Stimulated activated naive CD8-positive, alpha-beta T cell treated with anti-CD3 and anti-CD28 coated beads, Interleukin-15, Interleukin-2, amounts not matched to agents 100 ng/mL and 50 ng/mL, for 24 hours (primary cell): ENCODE measurements at regions not wholly inside any gene's neighbourhood (a gene's known extent, or its start where the extent isn't known, plus 50 kb on each side); places are given as distances from the start of the nearest gene placed in this dataset.

Source experiments
- H3K27ac Mint-ChIP-seq: one replicate; pipeline ENCODE4 v1.8.0; 2021; ENCODE audit warnings: mild to moderate bottlenecking, mixed read lengths
- H3K27me3 Mint-ChIP-seq: one replicate; pipeline ENCODE4 v1.8.0; 2021; ENCODE audit warnings: mixed read lengths
- H3K36me3 Mint-ChIP-seq: one replicate; pipeline ENCODE4 v1.8.0; 2021; ENCODE audit warnings: low read depth, mixed read lengths
- H3K4me1 Mint-ChIP-seq: one replicate; pipeline ENCODE4 v1.8.0; 2021; ENCODE audit warnings: low read depth, mixed read lengths
- H3K4me3 Mint-ChIP-seq: one replicate; pipeline ENCODE4 v1.8.0; 2021; ENCODE audit warnings: mild to moderate bottlenecking, mixed read lengths
- H3K9me3 Mint-ChIP-seq: one replicate; pipeline ENCODE4 v1.8.0; 2021; ENCODE audit warnings: mixed read lengths

DNA sequence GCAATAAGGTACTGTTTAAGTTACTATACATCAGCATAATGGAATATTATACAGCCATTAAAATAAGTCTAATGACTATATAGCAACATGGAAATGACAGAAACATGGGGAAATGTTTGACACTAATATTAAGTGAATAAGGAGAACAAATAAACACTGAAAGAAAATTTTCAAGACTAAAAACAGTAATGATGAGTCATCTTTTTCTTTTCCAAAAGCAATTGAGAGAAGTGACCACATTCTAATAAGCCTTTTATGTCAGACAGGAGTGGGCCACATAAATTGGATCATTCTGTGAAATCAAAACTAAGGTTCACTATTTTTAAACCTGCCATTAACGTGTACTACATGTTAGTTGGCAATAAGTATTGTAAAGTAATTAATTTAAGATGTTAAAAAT lies 187.5 kb downstream of the AHR start:
- H3K27me3 Mint-ChIP-seq = no peaks in the 10 kb centered on the region
- no peak overlapping the region for H3K4me3 Mint-ChIP-seq

DNA sequence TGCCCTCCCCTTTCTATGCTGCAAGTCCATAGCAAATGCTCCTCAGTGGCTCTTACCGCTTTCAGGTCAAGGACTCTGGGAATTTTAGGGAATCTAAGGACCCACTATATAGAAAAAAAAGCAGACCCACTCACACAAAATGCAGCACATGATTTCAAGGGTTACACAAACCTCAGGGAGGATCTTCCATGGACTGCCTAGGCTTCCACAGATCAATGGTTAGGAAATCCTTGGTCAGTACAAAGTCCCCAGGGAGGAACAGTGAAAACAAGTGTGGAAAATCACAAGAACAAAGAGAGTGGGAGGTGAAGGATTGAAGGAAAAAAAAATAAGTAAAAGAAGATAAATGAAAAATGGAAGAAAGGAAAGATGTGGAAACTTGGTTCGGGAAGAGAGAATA lies 188.4 kb downstream of the AHR start:
- H3K36me3 Mint-ChIP-seq = no peaks in the 10 kb centered on the region
- peaks cover 7% of the 10 kb centered on the region for H3K9me3 Mint-ChIP-seq
- H3K4me3 Mint-ChIP-seq = no peak overlapping the region
- no peaks in the 10 kb centered on the region for H3K4me1 Mint-ChIP-seq
- H3K27me3 Mint-ChIP-seq = no peaks in the 10 kb centered on the region
- no peak overlapping the region for H3K27ac Mint-ChIP-seq

More for the DNA sequence above, 187.5 kb downstream of the AHR start:
- H3K9me3 Mint-ChIP-seq = peaks cover 7% of the 10 kb centered on the region
- no peaks in the 10 kb centered on the region for H3K36me3 Mint-ChIP-seq
- no peak overlapping the region for H3K27ac Mint-ChIP-seq
- no peaks in the 10 kb centered on the region for H3K4me1 Mint-ChIP-seq

DNA sequence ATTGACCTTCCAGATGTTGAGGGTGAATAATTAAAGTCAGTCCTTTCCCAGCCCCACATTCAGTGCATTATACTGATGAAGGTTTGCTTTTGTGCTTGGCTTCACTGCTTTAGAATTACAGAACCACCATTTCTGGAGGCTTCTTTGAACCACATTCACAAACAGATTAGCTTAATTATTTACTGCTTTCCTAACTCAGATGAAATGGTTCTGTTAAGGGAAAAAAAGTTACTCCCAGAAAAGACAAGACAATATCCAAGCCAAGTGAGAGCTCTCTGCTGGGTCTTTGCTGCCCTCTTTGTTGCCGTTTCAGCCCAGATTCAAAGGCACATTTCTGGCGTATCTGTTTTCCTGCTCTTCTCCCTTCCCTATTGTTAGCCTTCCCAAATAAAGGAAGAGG lies 188.9 kb downstream of the AHR start:
- Mint-ChIP-seq H3K4me1 (no peaks in the 10 kb centered on the region), H3K27ac (no peak overlapping the region), H3K4me3 (no peak overlapping the region), H3K36me3 (no peaks in the 10 kb centered on the region), H3K27me3 (no peaks in the 10 kb centered on the region), H3K9me3 (peaks cover 7% of the 10 kb centered on the region)

DNA sequence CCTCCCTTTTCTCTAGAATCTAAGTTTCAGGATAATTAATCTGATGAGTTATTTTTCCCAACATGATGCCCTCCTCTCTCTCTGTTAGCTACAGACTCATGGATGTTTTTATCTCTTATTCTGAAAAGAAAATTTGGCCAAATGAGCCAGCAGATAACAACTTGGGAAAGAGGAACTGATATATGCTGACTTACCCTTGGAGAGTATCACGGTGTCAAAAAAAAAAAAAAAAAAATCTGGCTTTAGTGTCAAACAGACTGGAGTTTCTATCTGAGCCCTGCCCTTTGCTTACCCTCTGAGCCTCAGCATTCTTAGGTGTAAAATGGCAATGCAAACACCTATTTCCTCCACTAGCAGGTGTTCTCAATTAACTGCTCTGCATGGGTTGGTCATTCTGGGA lies 190.4 kb downstream of the AHR start:
- Mint-ChIP-seq H3K27ac (no peak overlapping the region), H3K4me3 (no peak overlapping the region), H3K9me3 (peaks cover 7% of the 10 kb centered on the region), H3K27me3 (no peaks in the 10 kb centered on the region), H3K4me1 (no peaks in the 10 kb centered on the region), H3K36me3 (no peaks in the 10 kb centered on the region)

DNA sequence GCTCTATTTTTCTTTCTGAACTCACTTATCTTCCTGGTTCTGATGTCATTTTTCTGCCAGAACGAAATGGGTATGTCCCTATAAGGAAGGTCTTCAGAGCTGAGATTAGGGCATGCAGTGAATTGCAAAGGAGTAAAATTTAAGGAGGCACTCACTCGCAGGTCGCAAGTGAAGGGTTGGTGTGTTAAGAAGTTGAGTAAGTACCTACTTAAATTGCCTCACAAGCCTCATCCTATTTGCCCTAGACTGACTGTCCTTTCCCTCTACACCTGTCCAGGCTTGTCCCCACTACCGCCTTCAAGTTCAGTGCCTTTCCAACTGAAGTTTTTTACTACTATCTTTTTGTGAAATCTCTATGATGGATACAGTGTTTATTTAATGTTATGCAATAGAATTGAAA lies 191.5 kb downstream of the AHR start:
- H3K27ac Mint-ChIP-seq = no peak overlapping the region
- peaks cover 7% of the 10 kb centered on the region for H3K27me3 Mint-ChIP-seq
- no peaks in the 10 kb centered on the region for H3K36me3 Mint-ChIP-seq
- no peak overlapping the region for H3K4me3 Mint-ChIP-seq
- peaks cover 7% of the 10 kb centered on the region for H3K9me3 Mint-ChIP-seq
- no peaks in the 10 kb centered on the region for H3K4me1 Mint-ChIP-seq

DNA sequence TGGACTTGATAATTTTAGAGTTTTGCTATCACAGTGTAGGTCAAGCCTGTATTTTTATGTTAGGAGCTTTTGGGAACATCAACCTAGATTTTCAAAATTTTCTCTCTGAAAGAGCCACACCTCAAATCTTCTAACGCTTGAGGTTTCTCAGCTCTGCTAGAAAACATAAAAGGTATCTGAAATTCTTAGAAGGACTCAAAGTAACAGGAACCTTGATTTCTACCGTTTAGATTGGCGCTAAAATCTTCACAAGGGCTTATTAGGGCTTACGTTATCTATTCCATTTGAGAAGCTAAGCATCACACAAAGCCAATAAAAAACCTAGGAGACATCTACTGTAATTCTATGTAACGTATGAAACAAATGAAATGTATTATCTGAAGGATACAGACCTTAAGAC lies 192.4 kb downstream of the AHR start:
- Mint-ChIP-seq H3K27ac (no peak overlapping the region), H3K36me3 (no peaks in the 10 kb centered on the region), H3K4me1 (no peaks in the 10 kb centered on the region), H3K27me3 (peaks cover 7% of the 10 kb centered on the region), H3K9me3 (peaks cover under 1% of the 10 kb centered on the region), H3K4me3 (no peak overlapping the region)

DNA sequence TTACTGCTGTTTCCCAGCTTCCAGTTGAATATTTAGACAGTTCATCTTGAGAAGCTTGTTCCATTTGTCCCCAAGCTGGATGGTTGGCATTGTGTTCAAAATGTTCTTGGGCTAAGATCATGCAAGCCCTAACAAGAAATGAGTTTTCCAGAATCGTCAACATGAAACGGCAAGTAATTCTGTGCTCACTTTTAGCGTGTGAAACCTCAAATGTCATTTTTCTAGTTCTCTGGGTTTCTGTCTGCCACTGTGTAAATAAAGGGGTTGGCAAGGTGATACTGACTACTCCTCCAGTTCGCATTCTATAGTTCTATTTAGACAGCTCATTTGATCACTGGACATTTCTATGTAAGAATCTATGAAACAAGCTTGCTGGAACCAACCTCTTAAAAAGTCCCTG lies 194.0 kb downstream of the AHR start:
- no peaks in the 10 kb centered on the region for H3K36me3 Mint-ChIP-seq
- no peak overlapping the region for H3K4me3 Mint-ChIP-seq
- no peaks in the 10 kb centered on the region for H3K4me1 Mint-ChIP-seq
- H3K27me3 Mint-ChIP-seq = peaks cover 7% of the 10 kb centered on the region
- no peaks in the 10 kb centered on the region for H3K9me3 Mint-ChIP-seq
- no peak overlapping the region for H3K27ac Mint-ChIP-seq

DNA sequence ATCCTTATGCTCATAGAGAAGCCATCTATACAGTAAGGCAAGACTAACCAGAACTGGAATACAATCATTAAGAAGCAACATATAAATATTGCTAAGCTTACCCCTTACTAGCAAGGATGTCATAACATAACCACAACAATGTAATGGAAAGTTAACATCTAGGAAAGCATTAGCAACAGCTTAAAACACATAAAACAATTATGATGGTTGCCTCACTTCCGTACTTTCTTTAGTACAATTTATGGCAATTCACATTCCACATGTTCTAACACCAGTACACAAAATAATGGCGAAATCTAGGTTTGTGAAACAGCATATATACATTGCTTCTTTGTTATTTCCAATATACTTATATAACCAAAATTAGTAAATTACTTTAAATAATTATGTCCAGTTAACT lies 195.0 kb downstream of the AHR start:
- no peak overlapping the region for H3K4me3 Mint-ChIP-seq
- no peaks in the 10 kb centered on the region for H3K9me3 Mint-ChIP-seq
- H3K27ac Mint-ChIP-seq = no peak overlapping the region
- no peaks in the 10 kb centered on the region for H3K36me3 Mint-ChIP-seq
- H3K4me1 Mint-ChIP-seq = no peaks in the 10 kb centered on the region
- peaks cover 10% of the 10 kb centered on the region for H3K27me3 Mint-ChIP-seq

DNA sequence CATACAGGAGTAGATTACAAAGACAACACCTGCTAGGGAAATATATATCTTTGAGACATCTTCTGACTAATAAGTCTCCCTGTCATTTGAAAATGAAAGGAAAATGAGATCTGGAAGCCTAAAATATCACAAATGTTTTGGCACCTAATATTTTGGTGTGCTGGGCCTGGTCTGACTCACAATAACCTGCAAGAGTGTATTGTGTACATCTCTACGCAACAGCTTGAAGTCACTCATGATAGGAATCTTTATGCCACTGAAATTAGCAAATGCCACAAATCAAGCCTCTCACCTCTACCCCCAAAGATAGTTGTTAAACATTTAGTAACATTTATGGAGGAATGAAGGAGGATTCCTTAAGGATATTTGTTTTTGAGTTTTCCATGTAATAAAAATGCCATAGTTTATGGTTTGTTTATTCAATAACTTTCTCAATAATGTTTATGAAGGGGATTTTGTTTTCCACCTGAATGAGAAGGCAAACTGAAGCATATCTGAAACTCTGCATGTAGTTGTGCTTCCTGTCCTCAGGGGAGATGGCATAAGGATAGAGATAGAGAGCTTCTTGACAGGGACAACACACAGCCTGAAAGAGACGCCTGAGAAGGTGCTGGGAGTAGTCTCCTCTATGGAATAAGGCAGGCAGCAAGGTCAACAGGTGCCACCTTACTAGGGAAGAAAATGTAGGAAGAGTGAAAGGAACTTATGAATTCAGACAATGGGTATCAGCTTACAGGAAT lies 197.4 kb downstream of the AHR start:
- H3K27me3 Mint-ChIP-seq = peaks cover 10% of the 10 kb centered on the region
- H3K4me3 Mint-ChIP-seq = no peak overlapping the region
- H3K4me1 Mint-ChIP-seq = no peaks in the 10 kb centered on the region
- no peaks in the 10 kb centered on the region for H3K36me3 Mint-ChIP-seq
- H3K27ac Mint-ChIP-seq = no peak overlapping the region
- H3K9me3 Mint-ChIP-seq = no peaks in the 10 kb centered on the region

DNA sequence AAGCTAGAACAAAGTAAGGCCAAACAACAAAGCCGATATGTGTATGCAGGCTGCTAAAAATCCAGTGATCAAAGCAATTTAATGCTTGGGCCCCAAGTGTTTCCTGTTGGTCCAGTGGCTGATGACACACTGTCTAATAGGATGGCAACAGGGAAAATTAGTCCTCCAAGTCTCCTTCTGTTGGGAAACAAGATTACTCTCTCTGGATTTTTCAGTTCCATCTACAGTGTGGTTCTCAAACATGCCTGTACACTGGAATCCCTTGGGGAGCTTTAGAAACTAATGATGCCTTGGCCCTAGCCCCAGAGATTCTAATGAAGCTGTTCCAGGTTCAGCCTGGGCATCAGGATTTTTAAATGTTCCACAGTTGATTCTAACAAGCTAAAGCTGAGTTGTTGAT lies 198.7 kb downstream of the AHR start:
- Mint-ChIP-seq H3K36me3 (no peaks in the 10 kb centered on the region), H3K4me3 (no peak overlapping the region), H3K27ac (no peak overlapping the region), H3K27me3 (peaks cover 10% of the 10 kb centered on the region), H3K9me3 (no peaks in the 10 kb centered on the region), H3K4me1 (no peaks in the 10 kb centered on the region)

DNA sequence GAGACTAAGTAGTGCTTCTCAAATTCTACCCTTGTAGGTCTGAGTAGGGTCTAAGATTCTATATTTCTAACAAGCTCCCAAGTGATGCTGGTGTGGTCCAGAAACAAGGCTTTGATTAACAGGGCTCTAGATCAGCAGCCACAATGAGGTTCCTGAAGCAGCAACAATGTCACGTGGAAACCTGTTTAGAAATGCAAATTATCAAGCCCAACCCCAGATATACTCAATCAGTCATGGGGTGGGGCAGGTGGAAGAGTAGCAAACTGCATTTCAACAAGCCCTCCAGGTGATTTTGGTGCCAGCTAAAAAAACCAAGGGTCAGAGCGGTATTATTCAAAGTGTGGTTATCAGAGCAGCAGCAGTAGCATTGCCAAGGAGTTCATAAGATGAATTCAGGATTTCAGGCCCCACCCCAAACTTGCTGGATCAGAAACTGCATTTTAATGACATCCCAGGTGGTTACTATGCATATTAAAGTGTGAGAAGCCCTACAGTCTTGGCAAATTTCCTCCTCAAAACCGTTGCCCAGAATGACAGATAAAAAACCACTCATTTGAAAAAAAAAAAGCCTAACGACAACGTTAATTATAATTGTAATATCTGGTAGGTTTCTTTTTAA lies 199.2 kb downstream of the AHR start:
- Mint-ChIP-seq H3K4me3 (no peak overlapping the region), H3K27me3 (peaks cover 10% of the 10 kb centered on the region), H3K4me1 (no peaks in the 10 kb centered on the region), H3K27ac (no peak overlapping the region), H3K36me3 (no peaks in the 10 kb centered on the region), H3K9me3 (no peaks in the 10 kb centered on the region)

DNA sequence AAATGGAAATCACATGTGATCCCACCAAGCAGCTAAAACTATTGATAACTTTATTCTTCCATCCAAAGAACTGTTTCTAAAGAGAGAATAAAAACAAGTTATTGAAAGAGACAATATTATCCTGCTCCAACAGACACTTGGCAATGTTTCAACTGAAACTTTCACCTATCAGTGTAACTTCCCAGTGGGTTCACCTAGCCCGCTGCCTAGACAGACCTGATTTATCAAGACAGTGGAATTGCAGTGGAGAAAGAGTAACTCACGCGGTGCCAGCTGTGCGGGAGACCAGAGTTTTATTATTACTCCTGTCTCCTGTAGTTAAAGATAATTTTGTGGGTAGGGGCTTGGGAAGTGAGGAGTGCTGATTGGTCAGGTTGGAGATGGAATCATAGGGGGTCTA lies 199.8 kb downstream of the AHR start:
- H3K9me3 Mint-ChIP-seq = no peaks in the 10 kb centered on the region
- no peak overlapping the region for H3K27ac Mint-ChIP-seq
- no peaks in the 10 kb centered on the region for H3K36me3 Mint-ChIP-seq
- H3K4me1 Mint-ChIP-seq = no peaks in the 10 kb centered on the region
- H3K4me3 Mint-ChIP-seq = no peak overlapping the region
- H3K27me3 Mint-ChIP-seq = peaks cover 10% of the 10 kb centered on the region

DNA sequence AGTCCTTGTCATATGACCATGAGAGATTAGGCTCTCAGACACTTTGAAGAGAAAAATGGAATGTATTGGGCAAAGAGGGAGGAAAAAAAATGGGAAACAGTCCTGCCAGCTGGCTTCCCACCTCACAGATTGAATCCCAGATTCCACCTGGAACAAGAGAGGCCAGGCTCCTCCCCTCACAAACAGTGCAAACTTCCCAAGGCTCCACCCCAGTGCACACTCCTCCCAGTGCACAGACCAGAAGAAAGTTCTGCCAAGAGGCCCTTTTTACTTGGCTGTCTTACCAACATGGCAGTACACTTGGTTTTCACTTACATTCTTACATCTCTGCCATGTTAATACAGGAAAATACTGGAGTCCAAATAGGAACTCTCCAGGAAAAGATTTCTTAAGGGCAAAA lies 202.3 kb downstream of the AHR start:
- peaks cover 3% of the 10 kb centered on the region for H3K27me3 Mint-ChIP-seq
- no peaks in the 10 kb centered on the region for H3K36me3 Mint-ChIP-seq
- H3K27ac Mint-ChIP-seq = no peak overlapping the region
- no peaks in the 10 kb centered on the region for H3K4me1 Mint-ChIP-seq
- H3K9me3 Mint-ChIP-seq = no peaks in the 10 kb centered on the region
- no peak overlapping the region for H3K4me3 Mint-ChIP-seq

DNA sequence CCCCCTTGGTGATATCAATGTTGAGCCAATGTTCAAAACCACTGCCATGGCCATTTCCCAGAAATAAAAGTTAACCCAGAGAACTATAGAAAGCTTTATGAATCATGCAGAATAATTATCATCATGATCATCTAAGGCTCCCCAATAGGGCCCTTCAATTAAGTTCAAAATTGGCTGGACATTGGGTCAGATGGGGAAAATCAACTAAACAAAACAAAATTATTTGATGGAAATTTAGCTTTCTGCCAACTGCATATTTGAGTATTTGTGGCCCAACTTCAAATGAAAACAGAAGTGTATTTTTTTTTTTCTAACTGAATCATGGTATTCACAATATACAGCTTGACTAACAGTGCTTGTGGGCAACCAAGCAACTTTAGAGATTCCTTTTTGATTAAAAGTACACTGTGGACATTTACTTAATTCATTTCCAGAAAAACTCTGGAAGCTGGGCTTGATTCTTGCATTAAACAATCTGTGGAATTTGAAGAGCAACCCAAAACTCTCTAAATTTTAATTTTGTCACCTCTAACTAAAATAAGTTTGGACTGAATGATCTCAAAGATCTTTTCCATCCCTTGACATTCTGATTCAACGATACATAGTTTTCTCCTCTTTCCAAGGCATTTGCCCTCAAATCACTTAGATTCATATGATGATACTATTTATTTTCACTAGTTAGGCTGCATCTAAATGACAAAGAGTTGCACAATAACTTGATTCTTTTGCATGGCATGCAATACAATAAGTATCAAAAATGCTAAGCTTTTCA lies 203.2 kb downstream of the AHR start:
- Mint-ChIP-seq H3K27ac (no peak overlapping the region), H3K4me1 (no peaks in the 10 kb centered on the region), H3K27me3 (peaks cover 3% of the 10 kb centered on the region), H3K9me3 (no peaks in the 10 kb centered on the region), H3K4me3 (no peak overlapping the region), H3K36me3 (no peaks in the 10 kb centered on the region)

DNA sequence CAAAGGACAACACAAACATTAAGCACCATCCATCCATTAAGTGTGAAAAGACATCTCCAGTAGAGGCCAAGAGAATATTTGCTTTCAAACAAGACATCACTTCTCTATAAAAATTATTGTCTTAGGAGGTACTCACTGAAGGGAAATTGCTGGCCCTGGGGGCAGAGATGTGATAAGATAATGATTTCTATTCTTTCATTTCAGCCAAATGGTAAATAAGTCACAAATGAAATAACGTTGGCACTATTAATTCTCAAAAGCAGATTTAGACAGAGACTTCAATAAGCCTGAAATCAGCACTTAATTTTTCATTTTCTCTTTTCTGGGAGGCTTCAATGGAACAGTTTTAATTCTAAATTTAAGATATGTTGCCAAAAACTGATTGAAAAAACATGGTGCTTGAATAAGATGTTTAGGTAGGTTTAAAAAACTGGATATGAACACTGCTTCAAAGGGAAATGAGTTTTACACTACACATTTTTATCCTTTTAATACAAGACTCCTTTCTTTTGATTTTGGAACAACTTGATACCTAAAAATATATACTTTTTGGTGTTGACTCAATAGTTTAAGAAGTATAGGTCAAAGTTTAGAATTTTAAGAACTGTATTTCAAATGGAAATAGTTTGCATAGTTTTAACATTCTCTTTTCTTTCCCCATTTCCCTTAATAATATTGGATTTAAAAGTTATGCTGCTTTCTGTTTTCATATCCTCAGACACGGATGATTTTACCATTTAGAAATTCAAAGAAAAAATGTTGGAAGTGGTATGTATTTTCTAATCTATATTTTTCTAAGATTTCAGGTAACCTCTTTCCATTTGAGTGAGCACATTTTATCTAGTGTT lies 204.0 kb downstream of the AHR start:
- H3K4me1 Mint-ChIP-seq = no peaks in the 10 kb centered on the region
- H3K27ac Mint-ChIP-seq = no peak overlapping the region
- no peaks in the 10 kb centered on the region for H3K9me3 Mint-ChIP-seq
- H3K27me3 Mint-ChIP-seq = peaks cover 3% of the 10 kb centered on the region
- H3K4me3 Mint-ChIP-seq = no peak overlapping the region
- H3K36me3 Mint-ChIP-seq = no peaks in the 10 kb centered on the region
